ENCODE measurements at regions not wholly inside any gene's neighbourhood (a gene's known extent, or its start where the extent isn't known, plus 50 kb on each side); places are given as distances from the start of the nearest gene placed in this dataset.

GRCh38 chr5:87524217-87524616, 111.5 kb upstream of the CCNH start:
- no peaks in the 10 kb centered on the region for H3K27me3 ChIP-seq (ENCODE audit: insufficient read depth)
- no peaks in the 10 kb centered on the region for H3K36me3 ChIP-seq (ENCODE audit: insufficient read depth)
- Mint-ChIP-seq H3K4me1 (no peaks in the 10 kb centered on the region), H3K36me3 (ENCODE audit: low read depth) (no peaks in the 10 kb centered on the region), H3K4me3 (no peak overlapping the region), H3K9me3 (peaks cover 7% of the 10 kb centered on the region; the same call in 2 of the 3 replicates), H3K27me3 (ENCODE audit: insufficient read depth, low read depth, poor library complexity) (no peaks in the 10 kb centered on the region), H3K27ac (no peak overlapping the region)
- TF ChIP-seq CTCF (conservative IDR thresholded peaks at IDR 0.05; ENCODE audit: low read depth in 2 of 2) (no peak), CREB1 (CRISPR knock-in tag; IDR thresholded peaks at IDR 0.05; ENCODE audit: low read depth) (no peak), STAT1 (IDR thresholded peaks at IDR 0.05; ENCODE audit: unreplicated experiment) (no peak), REST (IDR thresholded peaks at IDR 0.05; ENCODE audit: unreplicated experiment) (no peak), EZH2phosphoT487 (IDR thresholded peaks at IDR 0.05; ENCODE audit: unreplicated experiment) (no peak), ETS1 (IDR thresholded peaks at IDR 0.05) (no peak), POLR2AphosphoS5 (IDR thresholded peaks at IDR 0.05; ENCODE audit: low read depth) (no peak), ZNF462 (CRISPR knock-in tag; IDR thresholded peaks at IDR 0.05) (no peak), EZH2 (IDR thresholded peaks at IDR 0.05; ENCODE audit: low read depth, unreplicated experiment) (no peak), JUNB (IDR thresholded peaks at IDR 0.05; ENCODE audit: unreplicated experiment) (no peak), NANOG (IDR thresholded peaks at IDR 0.05; ENCODE audit: borderline replicate concordance) (no peak), ZNF331 (CRISPR knock-in tag; IDR thresholded peaks at IDR 0.05; ENCODE audit: low read depth) (no peak), ZNF114 (CRISPR knock-in tag; IDR thresholded peaks at IDR 0.05) (no peak)
- no peaks in the 10 kb centered on the region for H3K9me2 ChIP-seq (ENCODE audit: insufficient read depth)
- DNase-seq (ENCODE audit: low spot score): no peak
- no peak overlapping the region for H3K4me2 ChIP-seq
- no peaks in the 10 kb centered on the region for H3K79me2 ChIP-seq (replicated peaks; ENCODE audit: insufficient read depth)
- H3K4me1 ChIP-seq (ENCODE audit: insufficient read depth): no peaks in the 10 kb centered on the region
- no peak overlapping the region for H3K4me3 ChIP-seq
- peak overlapping the region; percentile 86; the same call in 1 of the 2 replicates for H2AFZ ChIP-seq
- H3F3A ChIP-seq (replicated peaks; ENCODE audit: low read depth): no peaks in the 10 kb centered on the region
- ATAC-seq: no peak
- H4K20me1 ChIP-seq (replicated peaks; ENCODE audit: insufficient read depth): no peaks in the 10 kb centered on the region
- H3K27ac ChIP-seq (ENCODE audit: low read depth): no peak overlapping the region

Data from GM23338 (cell line).